ENCODE measurements at regions not wholly inside any gene's neighbourhood (a gene's known extent, or its start where the extent isn't known, plus 50 kb on each side); places are given as distances from the start of the nearest gene placed in this dataset.

DNA sequence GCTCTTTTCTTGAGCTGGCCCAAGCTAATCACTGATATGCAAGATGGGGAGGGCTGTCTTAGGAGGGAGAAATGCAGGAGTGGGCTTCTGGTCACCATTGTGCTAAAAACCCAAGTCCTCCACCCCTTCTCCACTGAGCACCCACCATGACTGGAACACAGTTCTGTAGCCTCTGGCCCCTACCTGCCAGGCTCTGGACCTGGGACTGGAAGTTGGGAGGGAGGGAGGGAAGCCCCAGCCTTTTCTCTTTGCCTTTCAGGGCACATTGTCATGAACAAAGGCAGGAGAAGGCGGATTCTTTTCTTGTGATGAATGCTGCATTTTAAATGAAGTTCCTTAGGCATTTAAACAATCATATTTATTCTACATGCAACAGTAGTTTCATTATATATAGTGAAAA, 559.1 kb upstream of the TRPC7 start:
- Histone ChIP-seq H3K4me3 (ENCODE audit: low read depth, low read length) (no peak overlapping the region), H3K36me3 (ENCODE audit: insufficient read depth) (no peaks in the 10 kb centered on the region), H3K4me1 (ENCODE audit: insufficient read depth) (no peaks in the 10 kb centered on the region), H3K27ac (ENCODE audit: low read depth) (no peak overlapping the region)
- no peak for DNase-seq (ENCODE audit: extremely low spot score)
- WGBS: 73% methylated on average over 1 of the region's 1 CpG

DNA sequence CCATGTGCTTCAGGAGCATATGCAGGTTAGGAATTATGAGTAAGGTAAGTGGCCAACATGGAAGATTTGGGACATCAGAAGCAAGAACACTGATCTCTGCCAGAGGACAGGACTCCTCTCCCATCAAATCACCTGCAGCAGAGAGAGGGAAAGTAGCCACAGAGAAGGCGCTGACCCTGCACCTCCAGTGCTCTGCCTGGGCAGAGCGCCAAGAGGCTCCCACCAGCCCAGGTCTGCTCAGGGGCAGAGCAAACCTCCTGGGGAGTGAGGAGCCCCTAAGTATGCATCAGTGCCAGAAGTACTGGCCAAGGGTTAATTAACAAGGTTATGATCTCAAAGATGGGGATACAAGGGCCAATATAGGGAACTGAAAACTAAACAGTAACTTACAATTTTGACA, 545.3 kb upstream of the TRPC7 start:
- H3K4me3 ChIP-seq (ENCODE audit: low read depth, low read length): no peak overlapping the region
- 94% methylated on average over 2 of the region's 2 CpGs for WGBS

DNA sequence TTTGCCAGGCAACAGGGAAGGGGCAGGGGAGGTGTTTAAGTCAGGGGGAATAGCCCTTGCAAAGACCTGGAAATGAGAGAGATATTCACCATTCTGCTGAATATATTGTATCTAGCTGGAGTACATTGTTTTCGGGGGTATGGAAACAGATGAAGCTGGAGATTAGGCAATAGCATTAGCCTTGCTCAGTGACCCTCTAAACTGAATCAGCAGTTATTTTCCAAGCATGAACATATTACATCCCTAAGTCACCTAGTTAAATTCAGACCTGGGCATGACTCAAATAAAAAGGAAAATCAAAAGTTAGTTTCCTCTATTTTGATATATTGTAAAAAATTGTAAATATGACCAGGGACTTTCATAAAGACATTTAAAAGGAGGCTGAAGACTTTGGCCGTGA, 544.6 kb upstream of the TRPC7 start:
- Histone ChIP-seq H3K4me1 (ENCODE audit: insufficient read depth) (no peaks in the 10 kb centered on the region), H3K36me3 (ENCODE audit: insufficient read depth) (no peaks in the 10 kb centered on the region), H3K4me3 (ENCODE audit: low read depth, low read length) (no peak overlapping the region), H3K27ac (ENCODE audit: low read depth) (no peak overlapping the region)
- 87% methylated on average over 2 of the region's 2 CpGs for WGBS
- DNase-seq (ENCODE audit: extremely low spot score): no peak

More for the DNA sequence above, 545.3 kb upstream of the TRPC7 start:
- DNase-seq (ENCODE audit: extremely low spot score): no peak
- Histone ChIP-seq H3K36me3 (ENCODE audit: insufficient read depth) (no peaks in the 10 kb centered on the region), H3K27ac (ENCODE audit: low read depth) (no peak overlapping the region), H3K4me1 (ENCODE audit: insufficient read depth) (no peaks in the 10 kb centered on the region)

DNA sequence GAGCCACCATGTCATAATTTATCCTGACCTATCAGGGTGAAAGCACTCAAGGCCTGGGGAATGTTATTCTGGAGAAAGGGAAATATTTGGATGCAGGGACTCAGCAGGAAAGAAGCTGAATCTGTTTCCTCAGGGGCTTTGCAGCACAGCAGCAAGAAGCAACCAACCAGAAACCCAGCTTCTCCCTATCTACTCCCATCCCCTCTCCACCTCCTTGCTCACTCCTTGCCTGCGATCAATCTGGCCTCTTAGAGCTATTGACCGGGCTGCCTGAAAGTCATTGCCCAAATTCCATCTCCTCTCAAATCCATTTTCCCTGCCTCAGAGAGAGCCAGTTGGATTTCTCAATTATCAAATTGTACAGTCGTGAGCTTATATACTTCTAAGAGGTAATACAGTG, 542.0 kb upstream of the TRPC7 start:
- Histone ChIP-seq H3K36me3 (ENCODE audit: insufficient read depth) (no peaks in the 10 kb centered on the region), H3K4me1 (ENCODE audit: insufficient read depth) (no peaks in the 10 kb centered on the region), H3K4me3 (ENCODE audit: low read depth, low read length) (no peak overlapping the region), H3K27ac (ENCODE audit: low read depth) (no peak overlapping the region)
- DNase-seq (ENCODE audit: extremely low spot score): no peak
- WGBS: 70% methylated on average over 3 of the region's 3 CpGs

DNA sequence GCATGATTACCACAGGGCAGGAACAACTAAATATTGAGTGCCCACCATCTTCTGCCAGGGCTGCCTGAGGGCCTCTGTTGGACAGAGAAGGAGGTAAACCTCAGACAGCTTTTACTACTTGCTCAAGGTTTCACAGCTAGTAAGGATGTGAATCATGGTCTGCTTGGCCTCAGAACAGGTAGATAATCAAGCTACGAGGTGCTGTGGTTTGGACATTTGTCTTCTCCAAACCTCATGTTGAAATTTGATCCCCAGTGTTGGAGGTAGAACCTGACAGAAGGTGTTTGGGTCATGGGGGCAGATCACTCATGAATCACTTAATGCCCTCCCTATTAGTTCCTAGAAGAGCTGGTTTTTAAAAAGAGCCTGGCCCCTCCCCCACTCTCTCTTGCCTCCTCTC, 541.2 kb upstream of the TRPC7 start:
- H3K4me3 ChIP-seq (ENCODE audit: low read depth, low read length): no peak overlapping the region
- no peaks in the 10 kb centered on the region for H3K36me3 ChIP-seq (ENCODE audit: insufficient read depth)
- no peak overlapping the region for H3K27ac ChIP-seq (ENCODE audit: low read depth)
- no peak for DNase-seq (ENCODE audit: extremely low spot score)
- WGBS: 72% methylated on average over 1 of the region's 1 CpG
- H3K4me1 ChIP-seq (ENCODE audit: insufficient read depth): no peaks in the 10 kb centered on the region

DNA sequence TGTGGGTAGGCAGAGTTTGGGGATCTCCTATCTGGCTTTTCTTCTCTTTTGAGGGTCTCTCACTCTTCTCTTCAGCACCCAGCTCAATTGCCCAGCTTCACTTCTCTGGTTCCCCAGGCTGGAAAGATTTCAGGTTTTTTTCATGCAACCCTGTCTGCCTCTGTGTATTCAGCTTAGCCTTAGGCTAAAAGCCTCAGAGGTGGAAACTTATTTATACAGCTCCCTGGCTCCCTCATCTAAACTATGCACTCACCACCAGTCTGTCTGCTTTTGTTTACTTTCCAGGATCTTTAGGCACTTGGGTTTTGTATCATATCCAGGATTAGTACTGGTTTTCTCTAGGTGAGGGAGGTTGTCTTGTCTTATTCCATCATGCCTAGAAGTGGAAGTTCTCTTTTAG, 540.2 kb upstream of the TRPC7 start:
- no peak overlapping the region for H3K4me3 ChIP-seq (ENCODE audit: low read depth, low read length)
- H3K27ac ChIP-seq (ENCODE audit: low read depth): no peak overlapping the region
- no peaks in the 10 kb centered on the region for H3K36me3 ChIP-seq (ENCODE audit: insufficient read depth)
- DNase-seq (ENCODE audit: extremely low spot score): no peak
- H3K4me1 ChIP-seq (ENCODE audit: insufficient read depth): no peaks in the 10 kb centered on the region

DNA sequence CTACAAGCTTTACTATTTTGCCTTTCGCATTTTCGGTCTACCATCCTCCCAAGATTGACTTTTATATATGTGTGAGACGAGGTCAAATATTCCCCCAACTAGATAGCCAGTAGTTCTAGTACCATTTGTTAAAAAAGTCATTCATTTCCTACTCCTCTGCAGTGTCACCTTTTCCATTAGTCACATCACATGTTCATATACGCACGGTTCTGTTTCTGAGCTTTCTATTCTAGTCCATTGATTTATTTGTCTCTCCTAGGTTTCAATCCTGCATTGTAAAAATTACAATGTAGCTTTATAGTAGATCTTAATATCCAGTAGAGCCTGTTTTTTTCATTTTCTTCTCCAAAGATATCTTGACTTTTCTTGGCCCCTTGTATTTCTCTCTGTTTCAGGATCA, 528.7 kb upstream of the TRPC7 start:
- 82% methylated on average over 5 of the region's 5 CpGs for WGBS

DNA sequence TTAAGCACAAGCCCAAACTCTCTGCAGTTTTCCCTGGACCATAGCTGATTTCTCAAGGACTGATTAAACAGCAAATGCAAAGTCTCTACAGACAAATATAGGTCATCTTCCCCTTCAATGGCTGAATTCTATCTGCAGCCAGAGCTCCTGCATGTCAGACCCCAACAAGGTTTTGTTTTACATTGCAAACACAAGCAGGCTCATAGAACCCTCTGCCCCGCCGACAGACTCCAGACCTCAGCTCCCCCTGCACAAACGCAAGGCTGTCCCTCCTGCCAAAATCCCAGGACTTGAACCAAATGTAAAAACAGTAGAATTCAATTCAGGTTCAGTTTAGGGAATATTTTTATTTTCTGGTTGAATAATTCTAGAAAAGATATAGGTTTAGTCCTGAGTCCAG, 526.7 kb upstream of the TRPC7 start:
- no peaks in the 10 kb centered on the region for H3K4me1 ChIP-seq (ENCODE audit: insufficient read depth)
- WGBS: 24% methylated on average over 3 of the region's 3 CpGs
- H3K36me3 ChIP-seq (ENCODE audit: insufficient read depth): no peaks in the 10 kb centered on the region
- DNase-seq (ENCODE audit: extremely low spot score): no peak
- H3K4me3 ChIP-seq (ENCODE audit: low read depth, low read length): no peak overlapping the region
- no peak overlapping the region for H3K27ac ChIP-seq (ENCODE audit: low read depth)

More for the DNA sequence above, 528.7 kb upstream of the TRPC7 start:
- no peaks in the 10 kb centered on the region for H3K4me1 ChIP-seq (ENCODE audit: insufficient read depth)
- H3K36me3 ChIP-seq (ENCODE audit: insufficient read depth): no peaks in the 10 kb centered on the region
- H3K4me3 ChIP-seq (ENCODE audit: low read depth, low read length): no peak overlapping the region
- no peak for DNase-seq (ENCODE audit: extremely low spot score)
- no peak overlapping the region for H3K27ac ChIP-seq (ENCODE audit: low read depth)

DNA sequence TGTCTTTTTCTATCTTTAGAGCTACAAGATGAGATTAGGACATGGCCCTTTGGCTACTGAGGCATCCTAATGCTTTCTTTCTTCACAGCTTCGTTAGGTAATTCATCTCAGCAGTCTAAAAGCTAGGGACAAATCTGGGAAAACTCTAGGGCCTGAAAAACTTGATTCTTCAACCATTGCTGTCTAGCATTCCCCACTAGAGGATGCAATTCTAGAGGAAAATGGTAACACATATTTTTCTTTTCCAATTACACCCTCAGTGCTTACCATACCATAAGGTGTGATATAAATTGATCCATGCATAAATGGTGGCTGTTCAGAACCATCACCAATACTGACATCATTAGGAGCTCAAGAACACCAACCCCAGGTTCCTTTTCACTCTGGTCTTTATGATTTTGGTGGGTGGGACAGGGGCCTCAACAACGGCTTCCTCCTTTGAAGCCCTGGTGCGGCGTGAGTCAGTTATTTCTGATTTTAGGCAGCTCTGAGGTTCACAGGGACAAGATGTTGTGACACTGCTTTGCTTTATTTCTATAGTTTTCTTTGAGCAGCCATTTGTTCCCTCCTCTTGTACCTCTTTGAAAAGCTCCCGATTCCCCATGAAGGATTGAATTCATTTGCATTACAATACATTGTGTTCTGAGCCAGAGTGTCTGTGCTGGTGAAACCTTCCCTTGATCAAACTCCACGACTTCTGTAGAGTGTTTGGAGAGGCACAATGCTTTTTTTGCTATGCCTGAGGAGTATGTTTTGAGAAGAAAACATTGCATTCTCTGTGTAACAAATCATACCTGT, 526.0 kb upstream of the TRPC7 start:
- 64% methylated on average over 6 of the region's 6 CpGs for WGBS
- no peak overlapping the region for H3K4me3 ChIP-seq (ENCODE audit: low read depth, low read length)
- no peaks in the 10 kb centered on the region for H3K36me3 ChIP-seq (ENCODE audit: insufficient read depth)
- DNase-seq (ENCODE audit: extremely low spot score): no peak
- H3K4me1 ChIP-seq (ENCODE audit: insufficient read depth): no peaks in the 10 kb centered on the region
- H3K27ac ChIP-seq (ENCODE audit: low read depth): no peak overlapping the region

DNA sequence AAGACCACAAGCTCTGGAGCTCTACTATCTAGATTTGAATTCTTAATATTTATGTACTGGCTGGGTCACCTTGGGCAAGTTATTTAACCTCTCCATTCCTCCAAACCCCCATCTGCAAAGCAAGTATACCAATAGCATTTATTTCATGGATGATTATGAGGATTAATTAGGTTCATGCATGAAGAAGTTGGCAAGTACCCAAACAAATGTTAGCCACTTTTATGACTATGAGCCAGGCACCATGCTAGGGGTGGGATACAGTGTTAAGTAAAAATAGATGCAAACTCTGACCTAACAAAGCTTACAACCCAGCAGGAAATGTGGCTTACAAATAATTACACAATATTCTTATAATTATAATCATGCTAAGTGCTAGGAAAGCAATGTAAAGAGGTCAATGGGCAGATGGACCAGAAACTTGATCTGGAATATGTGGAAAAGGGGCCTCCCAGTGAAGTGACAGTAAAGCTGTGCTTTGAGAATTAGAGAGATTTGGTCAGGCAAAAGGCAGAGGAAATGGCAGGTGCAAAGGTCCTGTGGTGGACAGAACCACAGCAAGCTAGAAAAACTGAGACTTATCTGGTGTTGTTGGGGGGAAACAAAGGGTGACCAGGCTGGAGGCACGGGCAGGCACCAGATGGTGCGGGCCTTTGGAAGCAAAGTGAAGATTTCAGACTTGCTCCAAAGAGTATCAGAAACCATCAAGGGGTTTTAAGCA, 525.2 kb upstream of the TRPC7 start:
- Histone ChIP-seq H3K4me1 (ENCODE audit: insufficient read depth) (no peaks in the 10 kb centered on the region), H3K36me3 (ENCODE audit: insufficient read depth) (no peaks in the 10 kb centered on the region), H3K27ac (ENCODE audit: low read depth) (no peak overlapping the region), H3K4me3 (ENCODE audit: low read depth, low read length) (no peak overlapping the region)
- DNase-seq (ENCODE audit: extremely low spot score): no peak
- WGBS: 71% methylated on average over 2 of the region's 2 CpGs

DNA sequence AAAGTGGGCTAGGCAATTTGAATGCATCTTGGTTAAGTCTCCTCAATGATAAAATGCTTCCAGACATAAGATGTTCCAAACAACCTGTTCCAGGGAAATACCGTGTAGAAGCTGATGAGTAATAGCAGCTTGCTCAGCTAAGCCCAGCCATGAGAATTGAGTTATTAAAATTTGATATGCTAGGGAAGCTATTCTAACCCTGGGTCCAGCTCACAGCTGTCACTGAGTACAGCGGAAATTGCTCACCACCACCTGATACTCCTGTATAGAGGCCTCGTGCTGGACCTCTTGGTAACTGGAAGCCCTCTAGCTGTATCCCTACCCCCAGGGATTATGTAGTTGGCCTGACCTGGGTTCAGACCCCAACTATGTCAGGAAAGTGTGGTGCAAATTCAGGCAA, 521.3 kb upstream of the TRPC7 start:
- Histone ChIP-seq H3K4me1 (ENCODE audit: insufficient read depth) (no peaks in the 10 kb centered on the region), H3K36me3 (ENCODE audit: insufficient read depth) (no peaks in the 10 kb centered on the region), H3K27ac (ENCODE audit: low read depth) (no peak overlapping the region), H3K4me3 (ENCODE audit: low read depth, low read length) (no peak overlapping the region)
- 62% methylated on average over 3 of the region's 3 CpGs for WGBS
- DNase-seq (ENCODE audit: extremely low spot score): no peak

DNA sequence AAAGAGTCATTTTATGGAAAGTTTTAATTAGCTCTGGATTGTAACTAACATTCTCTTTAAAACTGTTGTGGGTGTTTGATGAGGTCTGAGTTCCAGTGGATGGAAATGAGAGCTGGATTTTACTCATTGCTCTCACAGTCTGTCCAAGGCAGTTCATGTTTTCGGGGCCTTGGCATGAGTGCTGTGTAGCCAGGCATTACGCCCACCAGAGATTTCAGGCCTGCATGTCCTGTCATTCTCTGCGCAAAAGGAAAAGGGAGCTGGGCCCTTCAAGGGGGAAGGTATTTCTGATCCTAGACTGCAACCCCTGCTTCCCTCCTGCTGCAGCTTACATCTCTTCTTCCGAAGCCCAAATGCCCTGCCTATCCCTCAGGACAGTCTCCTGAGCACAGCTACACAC, 499.6 kb upstream of the TRPC7 start:
- no peaks in the 10 kb centered on the region for H3K4me1 ChIP-seq (ENCODE audit: insufficient read depth)
- H3K27ac ChIP-seq (ENCODE audit: low read depth): no peak overlapping the region
- no peaks in the 10 kb centered on the region for H3K36me3 ChIP-seq (ENCODE audit: insufficient read depth)
- DNase-seq (ENCODE audit: extremely low spot score): no peak
- WGBS: 90% methylated on average over 4 of the region's 4 CpGs
- no peak overlapping the region for H3K4me3 ChIP-seq (ENCODE audit: low read depth, low read length)

DNA sequence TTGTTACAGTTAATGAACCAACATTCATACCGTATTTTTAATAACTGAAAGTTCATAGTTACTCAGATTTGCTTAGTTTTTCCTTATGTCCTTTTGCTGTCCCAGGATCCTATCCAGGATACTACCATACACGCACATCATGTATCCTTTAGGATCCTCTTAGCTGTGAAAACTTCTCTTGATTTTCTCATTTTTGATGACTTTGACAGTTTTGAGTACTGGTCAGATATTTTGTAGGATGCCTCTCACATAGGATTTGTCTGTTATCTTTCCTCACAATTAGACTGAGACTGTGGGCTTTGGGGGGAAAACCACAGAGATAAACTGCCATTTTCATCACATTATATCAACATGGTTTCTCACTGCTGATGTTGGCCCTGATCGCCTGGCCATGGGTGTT, 491.3 kb upstream of the TRPC7 start:
- no peaks in the 10 kb centered on the region for H3K36me3 ChIP-seq (ENCODE audit: insufficient read depth)
- no peak for DNase-seq (ENCODE audit: extremely low spot score)

DNA sequence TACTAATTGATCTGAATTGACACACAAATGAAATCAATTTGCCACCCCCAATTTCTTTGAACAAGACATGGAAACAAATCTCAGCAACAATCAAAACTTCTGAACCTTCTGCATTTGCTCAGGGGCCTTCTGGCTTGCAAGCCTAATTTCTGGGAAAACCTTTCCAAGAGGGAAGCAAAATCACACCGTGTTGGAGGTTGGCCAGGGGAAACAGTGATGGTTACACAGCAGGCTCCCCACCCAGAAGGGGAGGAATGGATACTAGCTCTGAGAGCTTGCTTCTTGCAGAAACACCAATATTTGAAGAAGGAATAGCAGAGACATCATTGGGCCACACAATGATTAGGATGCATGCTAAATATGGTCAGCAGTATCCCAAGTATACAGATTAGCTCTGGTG, 488.6 kb upstream of the TRPC7 start:
- no peak overlapping the region for H3K4me3 ChIP-seq (ENCODE audit: low read depth, low read length)
- DNase-seq (ENCODE audit: extremely low spot score): no peak
- 32% methylated on average over 1 of the region's 1 CpG for WGBS

More for the DNA sequence above, 491.3 kb upstream of the TRPC7 start:
- no peak overlapping the region for H3K27ac ChIP-seq (ENCODE audit: low read depth)
- WGBS: 86% methylated on average over 3 of the region's 3 CpGs
- H3K4me1 ChIP-seq (ENCODE audit: insufficient read depth): no peaks in the 10 kb centered on the region
- H3K4me3 ChIP-seq (ENCODE audit: low read depth, low read length): no peak overlapping the region

More for the DNA sequence above, 488.6 kb upstream of the TRPC7 start:
- Histone ChIP-seq H3K4me1 (ENCODE audit: insufficient read depth) (no peaks in the 10 kb centered on the region), H3K27ac (ENCODE audit: low read depth) (no peak overlapping the region), H3K36me3 (ENCODE audit: insufficient read depth) (no peaks in the 10 kb centered on the region)
